HepG2 (cell line): ENCODE measurements at regions not wholly inside any gene's neighbourhood (a gene's known extent, or its start where the extent isn't known, plus 50 kb on each side); places are given as distances from the start of the nearest gene placed in this dataset.

Experiments used
- EZH2 ChIP-seq: conservative IDR thresholded peaks from 2 replicates; pipeline ENCODE4 v1.6.1; 2012; ENCODE audit warnings: mild to moderate bottlenecking, low read depth, low read length, moderate library complexity
- MIXL1 ChIP-seq: IDR thresholded peaks from 2 replicates; pipeline ENCODE4 v1.6.1; 2016
- NFATC3 ChIP-seq: sonication (generic); formaldehyde crosslinking; IDR thresholded peaks from 2 replicates; pipeline ENCODE4 v1.5.1; 2020; ENCODE audit warnings: mild to moderate bottlenecking, missing genetic modification reagents
- POLR2AphosphoS2 ChIP-seq: IDR thresholded peaks from 2 replicates; pipeline ENCODE4 v1.6.1; 2011; ENCODE audit warnings: low read depth, low read length, improper control_type of control experiment
- RBAK ChIP-seq: sonication (generic); formaldehyde crosslinking; IDR thresholded peaks from 2 replicates; pipeline ENCODE4 v1.5.1; 2020; ENCODE audit warnings: mild to moderate bottlenecking, missing genetic modification reagents
- SP1 ChIP-seq, 2 experiments: fragments of 450-650 bp in 1 of 2; sonication (generic) in 1 of 2; formaldehyde crosslinking in 1 of 2; IDR thresholded peaks; 2 replicates each; pipeline versions ENCODE4 v1.4.0 to v1.6.1; 2016 to 2020; ENCODE audit warnings: missing genetic modification reagents in 1 of 2
- SP2 ChIP-seq: sonication (generic); formaldehyde crosslinking; IDR thresholded peaks from 2 replicates; pipeline ENCODE4 v1.5.1; 2020; ENCODE audit warnings: mild to moderate bottlenecking, missing genetic modification reagents
- TCF12 ChIP-seq, 2 experiments: fragments of 450-650 bp in 1 of 2; sonication (generic) in 1 of 2; formaldehyde crosslinking in 1 of 2; IDR thresholded peaks; 2 replicates each; pipeline versions ENCODE4 v1.6.1 to v1.8.0; 2017 to 2022; ENCODE audit warnings: antibody characterized with exemption in 1 of 2, mild to moderate bottlenecking in 1 of 2, missing genetic modification reagents in 1 of 2, moderate library complexity in 1 of 2
- ZNF354B ChIP-seq: sonication (generic); formaldehyde crosslinking; IDR thresholded peaks from 2 replicates; pipeline ENCODE4 v1.8.0; 2022; ENCODE audit warnings: mild to moderate bottlenecking, missing genetic modification reagents
- ZNF644 ChIP-seq: IDR thresholded peaks from 2 replicates; pipeline ENCODE4 v1.6.1; 2016; ENCODE audit warnings: low read depth
- TF ChIP-seq, protein P1 (sequence below): sonication (generic); formaldehyde crosslinking; IDR thresholded peaks from 2 replicates; pipeline ENCODE4 v1.4.0; 2020; ENCODE audit warnings: missing genetic modification reagents
- TF ChIP-seq, protein P2 (sequence below): sonication (generic); formaldehyde crosslinking; IDR thresholded peaks from 2 replicates; pipeline ENCODE4 v1.5.0; 2020; ENCODE audit warnings: mild to moderate bottlenecking, missing genetic modification reagents, moderate library complexity
- TF ChIP-seq, protein P3 (sequence below): sonication (generic); formaldehyde crosslinking; IDR thresholded peaks from 2 replicates; pipeline ENCODE4 v1.4.0; 2020; ENCODE audit warnings: mild to moderate bottlenecking, missing genetic modification reagents, borderline replicate concordance

DNA sequence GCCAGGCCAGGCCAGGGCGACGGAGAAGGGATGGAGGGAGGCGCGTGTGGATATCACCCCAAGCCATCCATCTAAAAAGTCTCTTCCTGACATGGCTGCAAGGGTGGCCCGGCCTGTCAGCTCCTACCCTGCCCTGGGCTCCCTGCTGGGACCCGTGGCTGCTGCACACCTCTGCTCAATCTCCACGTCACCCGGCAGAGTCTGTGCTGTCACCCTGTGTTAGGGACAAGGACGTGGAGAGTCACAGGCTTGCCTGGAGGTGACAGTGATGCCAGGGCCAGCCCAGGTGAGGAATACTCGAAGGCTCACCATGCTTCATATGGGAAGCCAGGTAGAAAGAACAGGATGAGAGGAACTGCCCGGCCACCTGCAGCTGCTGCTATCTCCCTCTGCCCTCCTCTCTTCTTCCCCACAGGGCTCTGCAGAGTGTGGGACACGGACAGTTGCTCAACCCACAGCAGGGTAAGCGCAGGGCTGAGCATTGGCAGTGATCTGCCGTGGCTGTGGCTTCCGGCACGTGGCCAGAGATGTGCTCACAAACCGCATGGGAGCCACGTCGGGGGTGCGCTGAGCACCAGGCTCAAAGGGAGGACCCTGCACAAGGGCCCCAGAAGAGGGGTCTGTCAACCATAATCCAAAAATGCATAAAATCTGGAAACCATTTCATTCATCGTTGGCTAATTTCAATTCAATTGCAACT, 214.3 kb downstream of the DLL1 start:
- TF ChIP-seq ZNF644 (CRISPR knock-in tag) (no peak), TCF12 (IDR thresholded peaks at IDR 0.05) (no peak), TCF12 (CRISPR knock-in tag; IDR thresholded peaks at IDR 0.05) (no peak), POLR2AphosphoS2 (no peak), SP1 (IDR thresholded peaks at IDR 0.05) (no peak), SP1 (CRISPR knock-in tag; IDR thresholded peaks at IDR 0.05) (no peak), RBAK (CRISPR knock-in tag) (no peak), SP2 (CRISPR knock-in tag) (no peak), NFATC3 (CRISPR knock-in tag) (no peak), MIXL1 (CRISPR knock-in tag) (no peak), EZH2 (no peak), ZNF354B (CRISPR knock-in tag) (no peak)
- TF ChIP-seq, protein P1, sequence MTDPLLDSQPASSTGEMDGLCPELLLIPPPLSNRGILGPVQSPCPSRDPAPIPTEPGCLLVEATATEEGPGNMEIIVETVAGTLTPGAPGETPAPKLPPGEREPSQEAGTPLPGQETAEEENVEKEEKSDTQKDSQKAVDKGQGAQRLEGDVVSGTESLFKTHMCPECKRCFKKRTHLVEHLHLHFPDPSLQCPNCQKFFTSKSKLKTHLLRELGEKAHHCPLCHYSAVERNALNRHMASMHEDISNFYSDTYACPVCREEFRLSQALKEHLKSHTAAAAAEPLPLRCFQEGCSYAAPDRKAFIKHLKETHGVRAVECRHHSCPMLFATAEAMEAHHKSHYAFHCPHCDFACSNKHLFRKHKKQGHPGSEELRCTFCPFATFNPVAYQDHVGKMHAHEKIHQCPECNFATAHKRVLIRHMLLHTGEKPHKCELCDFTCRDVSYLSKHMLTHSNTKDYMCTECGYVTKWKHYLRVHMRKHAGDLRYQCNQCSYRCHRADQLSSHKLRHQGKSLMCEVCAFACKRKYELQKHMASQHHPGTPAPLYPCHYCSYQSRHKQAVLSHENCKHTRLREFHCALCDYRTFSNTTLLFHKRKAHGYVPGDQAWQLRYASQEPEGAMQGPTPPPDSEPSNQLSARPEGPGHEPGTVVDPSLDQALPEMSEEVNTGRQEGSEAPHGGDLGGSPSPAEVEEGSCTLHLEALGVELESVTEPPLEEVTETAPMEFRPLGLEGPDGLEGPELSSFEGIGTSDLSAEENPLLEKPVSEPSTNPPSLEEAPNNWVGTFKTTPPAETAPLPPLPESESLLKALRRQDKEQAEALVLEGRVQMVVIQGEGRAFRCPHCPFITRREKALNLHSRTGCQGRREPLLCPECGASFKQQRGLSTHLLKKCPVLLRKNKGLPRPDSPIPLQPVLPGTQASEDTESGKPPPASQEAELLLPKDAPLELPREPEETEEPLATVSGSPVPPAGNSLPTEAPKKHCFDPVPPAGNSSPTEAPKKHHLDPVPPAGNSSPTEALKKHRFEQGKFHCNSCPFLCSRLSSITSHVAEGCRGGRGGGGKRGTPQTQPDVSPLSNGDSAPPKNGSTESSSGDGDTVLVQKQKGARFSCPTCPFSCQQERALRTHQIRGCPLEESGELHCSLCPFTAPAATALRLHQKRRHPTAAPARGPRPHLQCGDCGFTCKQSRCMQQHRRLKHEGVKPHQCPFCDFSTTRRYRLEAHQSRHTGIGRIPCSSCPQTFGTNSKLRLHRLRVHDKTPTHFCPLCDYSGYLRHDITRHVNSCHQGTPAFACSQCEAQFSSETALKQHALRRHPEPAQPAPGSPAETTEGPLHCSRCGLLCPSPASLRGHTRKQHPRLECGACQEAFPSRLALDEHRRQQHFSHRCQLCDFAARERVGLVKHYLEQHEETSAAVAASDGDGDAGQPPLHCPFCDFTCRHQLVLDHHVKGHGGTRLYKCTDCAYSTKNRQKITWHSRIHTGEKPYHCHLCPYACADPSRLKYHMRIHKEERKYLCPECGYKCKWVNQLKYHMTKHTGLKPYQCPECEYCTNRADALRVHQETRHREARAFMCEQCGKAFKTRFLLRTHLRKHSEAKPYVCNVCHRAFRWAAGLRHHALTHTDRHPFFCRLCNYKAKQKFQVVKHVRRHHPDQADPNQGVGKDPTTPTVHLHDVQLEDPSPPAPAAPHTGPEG (CRISPR knock-in tag), result no peak
- TF ChIP-seq, protein P2, sequence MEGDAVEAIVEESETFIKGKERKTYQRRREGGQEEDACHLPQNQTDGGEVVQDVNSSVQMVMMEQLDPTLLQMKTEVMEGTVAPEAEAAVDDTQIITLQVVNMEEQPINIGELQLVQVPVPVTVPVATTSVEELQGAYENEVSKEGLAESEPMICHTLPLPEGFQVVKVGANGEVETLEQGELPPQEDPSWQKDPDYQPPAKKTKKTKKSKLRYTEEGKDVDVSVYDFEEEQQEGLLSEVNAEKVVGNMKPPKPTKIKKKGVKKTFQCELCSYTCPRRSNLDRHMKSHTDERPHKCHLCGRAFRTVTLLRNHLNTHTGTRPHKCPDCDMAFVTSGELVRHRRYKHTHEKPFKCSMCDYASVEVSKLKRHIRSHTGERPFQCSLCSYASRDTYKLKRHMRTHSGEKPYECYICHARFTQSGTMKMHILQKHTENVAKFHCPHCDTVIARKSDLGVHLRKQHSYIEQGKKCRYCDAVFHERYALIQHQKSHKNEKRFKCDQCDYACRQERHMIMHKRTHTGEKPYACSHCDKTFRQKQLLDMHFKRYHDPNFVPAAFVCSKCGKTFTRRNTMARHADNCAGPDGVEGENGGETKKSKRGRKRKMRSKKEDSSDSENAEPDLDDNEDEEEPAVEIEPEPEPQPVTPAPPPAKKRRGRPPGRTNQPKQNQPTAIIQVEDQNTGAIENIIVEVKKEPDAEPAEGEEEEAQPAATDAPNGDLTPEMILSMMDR (CRISPR knock-in tag), result no peak
- TF ChIP-seq, protein P3, sequence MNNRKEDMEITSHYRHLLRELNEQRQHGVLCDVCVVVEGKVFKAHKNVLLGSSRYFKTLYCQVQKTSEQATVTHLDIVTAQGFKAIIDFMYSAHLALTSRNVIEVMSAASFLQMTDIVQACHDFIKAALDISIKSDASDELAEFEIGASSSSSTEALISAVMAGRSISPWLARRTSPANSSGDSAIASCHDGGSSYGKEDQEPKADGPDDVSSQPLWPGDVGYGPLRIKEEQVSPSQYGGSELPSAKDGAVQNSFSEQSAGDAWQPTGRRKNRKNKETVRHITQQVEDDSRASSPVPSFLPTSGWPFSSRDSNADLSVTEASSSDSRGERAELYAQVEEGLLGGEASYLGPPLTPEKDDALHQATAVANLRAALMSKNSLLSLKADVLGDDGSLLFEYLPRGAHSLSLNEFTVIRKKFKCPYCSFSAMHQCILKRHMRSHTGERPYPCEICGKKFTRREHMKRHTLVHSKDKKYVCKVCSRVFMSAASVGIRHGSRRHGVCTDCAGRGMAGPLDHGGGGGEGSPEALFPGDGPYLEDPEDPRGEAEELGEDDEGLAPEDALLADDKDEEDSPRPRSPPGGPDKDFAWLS, result no peak
